GM19324 (cell line): ENCODE measurements at regions not wholly inside any gene's neighbourhood (a gene's known extent, or its start where the extent isn't known, plus 50 kb on each side); places are given as distances from the start of the nearest gene placed in this dataset.
"Not testable (repeated sequence)": the region's sequence is repeated elsewhere in the genome, so short reads cannot be mapped to it uniquely, and the experiment has no call there.

ENCODE experiments used
- ATAC-seq: cut with Tn5 transposase; IDR thresholded peaks from one replicate; pipeline ENCODE4 v1.9.1; 2021; ENCODE audit warnings: mild to moderate bottlenecking, moderate library complexity; ENCODE audit not compliant: unreplicated experiment, low FRiP score

- ATAC-seq = no peak
These were observed 312.3 kb downstream of the REEP3 start for GRCh38 chr10:63833411-63834060.

- ATAC-seq = no peak
These were observed 315.7 kb downstream of the REEP3 start for GRCh38 chr10:63836666-63837442.

- ATAC-seq = no peak
These were observed 320.6 kb downstream of the REEP3 start for GRCh38 chr10:63841761-63842160.

- ATAC-seq = no peak
These were observed 321.9 kb downstream of the REEP3 start for GRCh38 chr10:63843107-63843506.

GRCh38 chr10:63848871-63849270 is 327.7 kb downstream of the REEP3 start:
- not testable (repeated sequence) for ATAC-seq

- no peak for ATAC-seq
These were observed 341.7 kb downstream of the REEP3 start for GRCh38 chr10:63862860-63863259.

- no peak for ATAC-seq
These were observed 344.0 kb downstream of the REEP3 start for GRCh38 chr10:63865210-63865609.

- ATAC-seq = peak; percentile 78
These were observed 345.0 kb downstream of the REEP3 start for GRCh38 chr10:63866075-63866746.

GRCh38 chr10:63866747-63867140 is 345.5 kb downstream of the REEP3 start:
- ATAC-seq = peak; percentile 55

GRCh38 chr10:63878428-63878827 is 357.2 kb downstream of the REEP3 start:
- ATAC-seq = no peak

GRCh38 chr10:63883861-63884260 is 362.7 kb downstream of the REEP3 start:
- no peak for ATAC-seq

- no peak for ATAC-seq
These were observed 363.2 kb downstream of the REEP3 start for GRCh38 chr10:63884426-63884825.

- no peak for ATAC-seq
These were observed 364.0 kb downstream of the REEP3 start for GRCh38 chr10:63885156-63885555.

GRCh38 chr10:63886281-63887022 is 365.3 kb downstream of the REEP3 start:
- no peak for ATAC-seq

- no peak for ATAC-seq
These were observed 365.9 kb downstream of the REEP3 start for GRCh38 chr10:63887023-63887589.

- no peak for ATAC-seq
These were observed 366.6 kb downstream of the REEP3 start for GRCh38 chr10:63887600-63888370.

GRCh38 chr10:63889803-63890202 is 368.6 kb downstream of the REEP3 start:
- no peak for ATAC-seq

GRCh38 chr10:63896992-63897391 is 375.8 kb downstream of the REEP3 start:
- ATAC-seq = no peak

GRCh38 chr10:63899673-63900300 is 378.6 kb downstream of the REEP3 start:
- ATAC-seq = no peak
